ENCODE measurements at regions not wholly inside any gene's neighbourhood (a gene's known extent, or its start where the extent isn't known, plus 50 kb on each side); places are given as distances from the start of the nearest gene placed in this dataset.
A peak's percentile ranks its signal among the peaks of the same experiment; 100 is the strongest.

GRCh38 chr5:12840972-12841371 lies 936.7 kb upstream of the CTNND2 start:
- H3K9me3 ChIP-seq (ENCODE audit: control insufficient read depth, insufficient read depth, low read depth, low read length): no peaks in the 10 kb centered on the region
- ChIA-PET CTCF (no interaction called here), POLR2A (no interaction called here)
- H3K4me1 ChIP-seq (ENCODE audit: control insufficient read depth, insufficient read depth, low read length): no peaks in the 10 kb centered on the region
- no peaks in the 10 kb centered on the region for H3K36me3 ChIP-seq (ENCODE audit: control insufficient read depth in 2 of 2, insufficient read depth in 1 of 2, low read length in 2 of 2)
- H3K27ac ChIP-seq (ENCODE audit: extremely low read depth, low read depth, low read length): no peak overlapping the region
- no peak overlapping the region for H3K4me3 ChIP-seq (ENCODE audit: low read depth, low read length)
- TF ChIP-seq GLI2 (tag by site-specific recombination; IDR thresholded peaks at IDR 0.05; ENCODE audit: borderline replicate concordance, low read depth): no peak
- TF ChIP-seq REPIN1 (tag by site-specific recombination; IDR thresholded peaks at IDR 0.05; ENCODE audit: low read depth): no peak

- Histone ChIP-seq H3K4me1 (ENCODE audit: control insufficient read depth, insufficient read depth, low read length) (no peaks in the 10 kb centered on the region), H3K4me3 (ENCODE audit: low read depth, low read length) (no peak overlapping the region), H3K9me3 (ENCODE audit: control insufficient read depth, insufficient read depth, low read depth, low read length) (no peaks in the 10 kb centered on the region), H3K36me3 (ENCODE audit: control insufficient read depth in 2 of 2, insufficient read depth in 1 of 2, low read length in 2 of 2) (no peaks in the 10 kb centered on the region), H3K27ac (ENCODE audit: extremely low read depth, low read depth, low read length) (no peak overlapping the region)
- POLR2A ChIA-PET: no interaction called here
- TF ChIP-seq GFI1B (tag by site-specific recombination; IDR thresholded peaks at IDR 0.05) (no peak), ZNF114 (tag by site-specific recombination; IDR thresholded peaks at IDR 0.05) (no peak), ZNF354C (tag by site-specific recombination; IDR thresholded peaks at IDR 0.05; ENCODE audit: borderline replicate concordance, low read depth) (no peak), ZNF701 (tag by site-specific recombination; IDR thresholded peaks at IDR 0.05) (no peak), HOXC10 (CRISPR knock-in tag; IDR thresholded peaks at IDR 0.05) (no peak), ZNF837 (tag by site-specific recombination; IDR thresholded peaks at IDR 0.05) (no peak), GLIS1 (tag by site-specific recombination; IDR thresholded peaks at IDR 0.05) (no peak), ZNF48 (tag by site-specific recombination; IDR thresholded peaks at IDR 0.05) (no peak), PRDM1 (tag by site-specific recombination; IDR thresholded peaks at IDR 0.05) (no peak), PATZ1 (tag by site-specific recombination; IDR thresholded peaks at IDR 0.05) (no peak), SCRT2 (tag by site-specific recombination; IDR thresholded peaks at IDR 0.05) (no peak)
- CTCF ChIA-PET: no interaction called here
Measured at GRCh38 chr5:12837592-12837991, 933.3 kb upstream of the CTNND2 start.

GRCh38 chr5:12825163-12825562 lies 920.9 kb upstream of the CTNND2 start:
- no peaks in the 10 kb centered on the region for H3K4me1 ChIP-seq (ENCODE audit: control insufficient read depth, insufficient read depth, low read length)
- no peaks in the 10 kb centered on the region for H3K36me3 ChIP-seq (ENCODE audit: control insufficient read depth in 2 of 2, insufficient read depth in 1 of 2, low read length in 2 of 2)
- CTCF ChIA-PET: no interaction called here
- no peak overlapping the region for H3K27ac ChIP-seq (ENCODE audit: extremely low read depth, low read depth, low read length)
- H3K9me3 ChIP-seq (ENCODE audit: control insufficient read depth, insufficient read depth, low read depth, low read length): no peaks in the 10 kb centered on the region
- no peak overlapping the region for H3K4me3 ChIP-seq (ENCODE audit: low read depth, low read length)
- TF ChIP-seq ZNF366 (tag by site-specific recombination; conservative IDR thresholded peaks at IDR 0.05): no peak
- TF ChIP-seq SETDB1 (IDR thresholded peaks at IDR 0.05; ENCODE audit: insufficient read length, low read length): peak; percentile 80
- TF ChIP-seq ZNF837 (tag by site-specific recombination; IDR thresholded peaks at IDR 0.05): no peak
- TF ChIP-seq GLIS2 (tag by site-specific recombination; IDR thresholded peaks at IDR 0.05): no peak
- POLR2A ChIA-PET: no interaction called here

- H3K4me1 ChIP-seq (ENCODE audit: control insufficient read depth, insufficient read depth, low read length): no peaks in the 10 kb centered on the region
- H3K36me3 ChIP-seq (ENCODE audit: control insufficient read depth in 2 of 2, insufficient read depth in 1 of 2, low read length in 2 of 2): no peaks in the 10 kb centered on the region
- no peak overlapping the region for H3K27ac ChIP-seq (ENCODE audit: extremely low read depth, low read depth, low read length)
- ChIA-PET CTCF (no interaction called here), POLR2A (no interaction called here)
- no peak for TF ChIP-seq ZNF112 (tag by site-specific recombination; IDR thresholded peaks at IDR 0.05)
- no peak for TF ChIP-seq ZNF24 (tag by site-specific recombination; IDR thresholded peaks at IDR 0.05)
- no peak for TF ChIP-seq ZNF132 (tag by site-specific recombination; IDR thresholded peaks at IDR 0.05; ENCODE audit: borderline replicate concordance)
- no peak for TF ChIP-seq ZNF768 (tag by site-specific recombination; IDR thresholded peaks at IDR 0.05)
- no peak for TF ChIP-seq ZNF16 (tag by site-specific recombination; IDR thresholded peaks at IDR 0.05; ENCODE audit: low read depth)
- TF ChIP-seq KLF16 (tag by site-specific recombination; IDR thresholded peaks at IDR 0.05): no peak
- TF ChIP-seq IKZF3 (tag by site-specific recombination; IDR thresholded peaks at IDR 0.05): no peak
- TF ChIP-seq ZFP69B (tag by site-specific recombination; IDR thresholded peaks at IDR 0.05): no peak
- no peak for TF ChIP-seq ZNF18 (tag by site-specific recombination; IDR thresholded peaks at IDR 0.05)
- no peak for TF ChIP-seq ZNF626 (tag by site-specific recombination; IDR thresholded peaks at IDR 0.05)
- no peak for TF ChIP-seq ZBTB17 (tag by site-specific recombination; IDR thresholded peaks at IDR 0.05)
- TF ChIP-seq ZNF19 (tag by site-specific recombination; IDR thresholded peaks at IDR 0.05; ENCODE audit: low read depth): no peak
- no peak overlapping the region for H3K4me3 ChIP-seq (ENCODE audit: low read depth, low read length)
- no peaks in the 10 kb centered on the region for H3K9me3 ChIP-seq (ENCODE audit: control insufficient read depth, insufficient read depth, low read depth, low read length)
Measured at GRCh38 chr5:12805165-12805698, 901.0 kb upstream of the CTNND2 start.
